H9 (cell line): ENCODE measurements at regions not wholly inside any gene's neighbourhood (a gene's known extent, or its start where the extent isn't known, plus 50 kb on each side); places are given as distances from the start of the nearest gene placed in this dataset.

Source experiments
- DNase-seq: peaks from one replicate; pipeline ENCODE4 v3.0.0-alpha.2; 2017
- H2AFZ ChIP-seq: one replicate; pipeline ENCODE4 v1.6.1; 2013; ENCODE audit warnings: mild to moderate bottlenecking, low read length, control low read depth, moderate library complexity
- H2AK5ac ChIP-seq: 2 replicates; pipeline ENCODE4 v1.6.1; 2013; ENCODE audit warnings: low read length, control low read depth, mixed read lengths; ENCODE audit not compliant: insufficient read length
- H2BK120ac ChIP-seq: one replicate; pipeline ENCODE4 v1.6.1; 2013; ENCODE audit warnings: low read depth, mild to moderate bottlenecking, low read length, control low read depth, inconsistent platforms; ENCODE audit not compliant: poor library complexity, severe bottlenecking
- H2BK12ac ChIP-seq: 2 replicates; pipeline ENCODE4 v1.6.1; 2013; ENCODE audit warnings: low read length, control low read depth, mixed read lengths, low read depth; ENCODE audit not compliant: insufficient read length
- H2BK15ac ChIP-seq: 2 replicates; pipeline ENCODE4 v1.6.1; 2013; ENCODE audit warnings: low read depth, low read length, control low read depth
- H2BK20ac ChIP-seq: one replicate; pipeline ENCODE4 v1.6.1; 2013; ENCODE audit warnings: low read depth, mild to moderate bottlenecking, low read length, control low read depth, inconsistent platforms; ENCODE audit not compliant: poor library complexity, severe bottlenecking
- H2BK5ac ChIP-seq: 2 replicates; pipeline ENCODE4 v1.6.1; 2013; ENCODE audit warnings: low read length, control low read depth, mixed read lengths; ENCODE audit not compliant: insufficient read length
- H3K14ac ChIP-seq: 2 replicates; pipeline ENCODE4 v1.6.1; 2013; ENCODE audit warnings: low read length, control low read depth; ENCODE audit not compliant: insufficient read depth
- H3K18ac ChIP-seq: 2 replicates; pipeline ENCODE4 v1.6.1; 2013; ENCODE audit warnings: low read depth, mild to moderate bottlenecking, mixed read lengths, low read length, control low read depth; ENCODE audit not compliant: insufficient read length
- H3K23ac ChIP-seq: 2 replicates; pipeline ENCODE4 v1.6.1; 2013; ENCODE audit warnings: low read length, control low read depth, mixed read lengths, low read depth; ENCODE audit not compliant: insufficient read length
- H3K23me2 ChIP-seq: 2 replicates; pipeline ENCODE4 v1.6.1; 2013; ENCODE audit warnings: low read depth, mild to moderate bottlenecking, mixed read lengths, low read length, control low read depth; ENCODE audit not compliant: insufficient read length, poor library complexity, severe bottlenecking
- H3K27ac ChIP-seq: 2 replicates; pipeline ENCODE4 v1.5.1; 2013; ENCODE audit warnings: low read length, control low read depth, mixed read lengths, low read depth; ENCODE audit not compliant: insufficient read length
- H3K27me3 ChIP-seq: 2 replicates; pipeline ENCODE4 v1.6.1; 2013; ENCODE audit warnings: low read length, control low read depth, inconsistent platforms; ENCODE audit not compliant: insufficient read depth
- H3K4ac ChIP-seq: 2 replicates; pipeline ENCODE4 v1.6.1; 2013; ENCODE audit warnings: low read depth, mild to moderate bottlenecking, control low read depth, inconsistent platforms, low read length, moderate library complexity
- H3K4me1 ChIP-seq: 2 replicates; pipeline ENCODE4 v1.6.1; 2013; ENCODE audit warnings: low read length, control low read depth, inconsistent platforms; ENCODE audit not compliant: insufficient read depth
- H3K4me2 ChIP-seq: 2 replicates; pipeline ENCODE4 v1.6.1; 2013; ENCODE audit warnings: low read length, control low read depth, mixed read lengths; ENCODE audit not compliant: insufficient read length, insufficient read depth
- H3K56ac ChIP-seq: 2 replicates; pipeline ENCODE4 v1.6.1; 2013; ENCODE audit warnings: low read depth, mild to moderate bottlenecking, mixed read lengths, low read length, control low read depth; ENCODE audit not compliant: insufficient read length
- H3K79me1 ChIP-seq: 2 replicates; pipeline ENCODE4 v1.6.1; 2013; ENCODE audit warnings: low read depth, mild to moderate bottlenecking, moderate library complexity, low read length, control low read depth, inconsistent platforms; ENCODE audit not compliant: insufficient read depth, poor library complexity, severe bottlenecking
- H3K79me2 ChIP-seq: 2 replicates; pipeline ENCODE4 v1.6.1; 2013; ENCODE audit warnings: low read length, control low read depth, inconsistent platforms; ENCODE audit not compliant: insufficient read depth
- H3K9ac ChIP-seq: 2 replicates; pipeline ENCODE4 v1.6.1; 2013; ENCODE audit warnings: low read length, control low read depth, mixed read lengths; ENCODE audit not compliant: insufficient read length; ENCODE audit errors: extremely low read depth
- H3K9me3 ChIP-seq: one replicate; pipeline ENCODE4 v1.6.1; 2013; ENCODE audit warnings: low read depth, low read length, inconsistent platforms; ENCODE audit not compliant: control insufficient read depth
- H3T11ph ChIP-seq: one replicate; pipeline ENCODE4 v1.6.1; 2013; ENCODE audit warnings: mild to moderate bottlenecking, low read length, control low read depth, inconsistent platforms
- H4K20me1 ChIP-seq: one replicate; pipeline ENCODE4 v1.6.1; 2013; ENCODE audit not compliant: control insufficient read depth, insufficient read length, insufficient read depth
- H4K5ac ChIP-seq: 2 replicates; pipeline ENCODE4 v1.6.1; 2013; ENCODE audit warnings: low read depth, mild to moderate bottlenecking, mixed read lengths, low read length, control low read depth; ENCODE audit not compliant: insufficient read length
- H4K8ac ChIP-seq: replicated peaks from 2 replicates; pipeline ENCODE4 v1.6.1; 2013; ENCODE audit warnings: low read length, control low read depth, mixed read lengths, low read depth; ENCODE audit not compliant: insufficient read length
- H4K91ac ChIP-seq: 2 replicates; pipeline ENCODE4 v1.6.1; 2013; ENCODE audit warnings: low read depth, mild to moderate bottlenecking, moderate library complexity, mixed read lengths, low read length, control low read depth; ENCODE audit not compliant: insufficient read length
- H3K27ac Mint-ChIP-seq, 3 experiments: 2 replicates in 2 of 3; 3 replicates in 1 of 3; pipeline ENCODE4 v1.8.0; 2020 to 2021; ENCODE audit warnings: mixed read lengths in 3 of 3, mild to moderate bottlenecking in 1 of 3, moderate library complexity in 1 of 3
- H3K27me3 Mint-ChIP-seq: 2 replicates; pipeline ENCODE4 v1.8.0; 2021; ENCODE audit warnings: low read depth, mild to moderate bottlenecking, moderate library complexity, mixed read lengths
- H3K36me3 Mint-ChIP-seq, 3 experiments: 2 replicates in 2 of 3; 3 replicates in 1 of 3; pipeline ENCODE4 v1.8.0; 2020 to 2021; ENCODE audit warnings: low read depth in 3 of 3, mixed read lengths in 3 of 3; ENCODE audit not compliant: insufficient read depth in 1 of 3
- H3K4me1 Mint-ChIP-seq, 2 experiments: 2 replicates each; pipeline ENCODE4 v1.8.0; 2020; ENCODE audit warnings: mixed read lengths in 2 of 2
- H3K4me3 Mint-ChIP-seq, 2 experiments: 2 replicates in 1 of 2; 3 replicates in 1 of 2; pipeline ENCODE4 v1.8.0; 2020 to 2021; ENCODE audit warnings: mild to moderate bottlenecking in 2 of 2, mixed read lengths in 2 of 2, moderate library complexity in 1 of 2
- H3K9me3 Mint-ChIP-seq, 2 experiments: 2 replicates in 1 of 2; 3 replicates in 1 of 2; pipeline ENCODE4 v1.8.0; 2020; ENCODE audit warnings: mild to moderate bottlenecking in 2 of 2, mixed read lengths in 2 of 2, moderate library complexity in 1 of 2
- WGBS: extraction: QIAGEN DNeasy Blood & Tissue Kit; methylation state at CpG from one replicate; pipeline ENCODE4 v1.1.7; 2013; ENCODE audit warnings: missing lambda C conversion rate, low lambda C conversion rate, mixed read lengths; ENCODE audit not compliant: insufficient read length; ENCODE audit errors: extremely low coverage; 5-methylcytosine and 5-hydroxymethylcytosine counted together
- TF ChIP-seq, protein P1 (sequence below): fragments of 200-600 bp; sonication (generic); conservative IDR thresholded peaks from 3 replicates; pipeline ENCODE4 v1.8.0; 2021; ENCODE audit warnings: antibody characterized with exemption, mild to moderate bottlenecking

DNA sequence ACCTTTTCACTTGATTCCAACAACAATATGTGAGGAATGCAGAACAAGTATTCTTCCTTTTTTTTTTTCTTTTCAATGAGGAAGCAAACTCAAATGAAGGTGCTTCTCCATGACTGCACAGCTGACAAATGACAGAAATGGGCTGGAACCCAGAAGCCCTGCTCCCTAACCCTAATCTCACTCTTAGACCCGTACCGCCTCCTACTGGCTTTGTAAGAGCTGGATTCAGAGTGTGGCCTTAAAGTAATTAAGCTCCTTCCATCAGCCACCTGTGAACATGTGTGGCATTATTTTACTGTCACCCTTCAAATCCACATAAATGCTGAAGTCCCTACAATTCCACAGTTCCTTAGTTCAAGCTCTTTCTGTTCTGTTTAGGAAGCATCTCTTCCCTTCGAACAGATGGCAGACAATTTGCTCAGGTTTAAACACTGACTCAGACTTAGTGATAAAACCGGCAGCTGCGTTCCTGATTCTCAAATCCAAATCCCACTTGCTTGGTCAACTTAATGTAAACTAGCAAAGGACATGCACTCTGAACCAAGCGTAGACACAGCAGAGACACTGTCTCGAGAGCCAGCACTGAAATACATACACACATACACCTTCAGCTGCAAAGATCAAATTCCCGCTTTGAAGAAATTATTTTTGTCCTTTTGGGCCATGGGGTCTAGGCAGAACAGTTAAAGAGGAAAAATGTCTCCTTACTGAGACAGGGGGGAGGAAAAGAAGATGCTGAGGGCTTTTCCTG is 316.7 kb upstream of the TLE4 start:
- Mint-ChIP-seq H3K27me3 (peaks cover 2% of the 10 kb centered on the region; the same call in 1 of the 2 replicates), H3K9me3 (peaks cover 3 to 7% of the 10 kb centered on the region in 2 experiments; a peak in 3 of 5 replicates), H3K27ac (no peak overlapping the region), H3K36me3 (no peaks in the 10 kb centered on the region; a peak in 1 of 7 replicates), H3K4me3 (no peak overlapping the region), H3K4me1 (no peaks in the 10 kb centered on the region)
- peak; percentile 44 for DNase-seq
- Histone ChIP-seq H2BK20ac (no peak overlapping the region), H2BK120ac (no peak overlapping the region), H3K4me2 (no peak overlapping the region), H3K9me3 (no peaks in the 10 kb centered on the region), H3K56ac (no peak overlapping the region), H3K23me2 (no peaks in the 10 kb centered on the region), H3K79me2 (no peaks in the 10 kb centered on the region), H4K91ac (no peak overlapping the region), H3K27me3 (no peaks in the 10 kb centered on the region), H3K4ac (no peak overlapping the region), H2AFZ (no peak overlapping the region), H3K18ac (no peak overlapping the region), H4K8ac (no peak overlapping the region), H2BK12ac (no peak overlapping the region), H3K14ac (no peak overlapping the region), H3K27ac (no peak overlapping the region), H4K5ac (no peak overlapping the region), H4K20me1 (no peaks in the 10 kb centered on the region), H2BK5ac (no peak overlapping the region), H3K79me1 (no peaks in the 10 kb centered on the region), H3K9ac (no peak overlapping the region), H3K23ac (no peak overlapping the region), H2AK5ac (no peak overlapping the region), H3T11ph (no peak overlapping the region), H2BK15ac (no peak overlapping the region), H3K4me1 (no peaks in the 10 kb centered on the region)
- TF ChIP-seq, protein P1, sequence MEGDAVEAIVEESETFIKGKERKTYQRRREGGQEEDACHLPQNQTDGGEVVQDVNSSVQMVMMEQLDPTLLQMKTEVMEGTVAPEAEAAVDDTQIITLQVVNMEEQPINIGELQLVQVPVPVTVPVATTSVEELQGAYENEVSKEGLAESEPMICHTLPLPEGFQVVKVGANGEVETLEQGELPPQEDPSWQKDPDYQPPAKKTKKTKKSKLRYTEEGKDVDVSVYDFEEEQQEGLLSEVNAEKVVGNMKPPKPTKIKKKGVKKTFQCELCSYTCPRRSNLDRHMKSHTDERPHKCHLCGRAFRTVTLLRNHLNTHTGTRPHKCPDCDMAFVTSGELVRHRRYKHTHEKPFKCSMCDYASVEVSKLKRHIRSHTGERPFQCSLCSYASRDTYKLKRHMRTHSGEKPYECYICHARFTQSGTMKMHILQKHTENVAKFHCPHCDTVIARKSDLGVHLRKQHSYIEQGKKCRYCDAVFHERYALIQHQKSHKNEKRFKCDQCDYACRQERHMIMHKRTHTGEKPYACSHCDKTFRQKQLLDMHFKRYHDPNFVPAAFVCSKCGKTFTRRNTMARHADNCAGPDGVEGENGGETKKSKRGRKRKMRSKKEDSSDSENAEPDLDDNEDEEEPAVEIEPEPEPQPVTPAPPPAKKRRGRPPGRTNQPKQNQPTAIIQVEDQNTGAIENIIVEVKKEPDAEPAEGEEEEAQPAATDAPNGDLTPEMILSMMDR, result peak; percentile 75
- WGBS, result no CpG with 5 or more reads among the region's 8 CpGs
